Adrenal gland (tissue), 9 donors: ENCODE measurements at regions not wholly inside any gene's neighbourhood (a gene's known extent, or its start where the extent isn't known, plus 50 kb on each side); places are given as distances from the start of the nearest gene placed in this dataset.

Experiments
- DNase-seq, 7 donors: peaks; one replicate each; pipeline ENCODE4 v3.0.0-alpha.2; 2019 to 2020
- H3K27ac ChIP-seq, 5 donors: fragments of 200-600 bp; sonication (generic) in 4 of 5; 1 replicate in 3 of 5; 2 replicates in 2 of 5; pipeline versions ENCODE4 v1.5.1 to v1.8.0; 2016 to 2020; ENCODE audit warnings: mild to moderate bottlenecking in 1 of 5
- H3K27me3 ChIP-seq: fragments of 200-600 bp; 2 replicates; pipeline ENCODE4 v1.8.0; 2021
- H3K36me3 ChIP-seq, 2 donors: fragments of 200-600 bp; replicated peaks in 1 of 2; 1 replicate in 1 of 2; 2 replicates in 1 of 2; pipeline versions ENCODE4 v1.5.1 to v1.8.0; 2018 to 2022
- H3K4me1 ChIP-seq, 2 donors: fragments of 200-600 bp; replicated peaks in 1 of 2; 1 replicate in 1 of 2; 2 replicates in 1 of 2; pipeline versions ENCODE4 v1.5.1 to v1.8.0; 2018 to 2021
- H3K4me3 ChIP-seq, 4 donors: fragments of 200-600 bp; sonication (generic) in 3 of 4; one replicate each; pipeline ENCODE4 v1.5.1; 2016 to 2018
- H3K9me3 ChIP-seq, 3 donors: fragments of 200-600 bp; sonication (generic) in 1 of 3; replicated peaks in 1 of 3; 1 replicate in 2 of 3; 2 replicates in 1 of 3; pipeline versions ENCODE4 v1.5.1 to v1.8.0; 2016 to 2021
- CTCF ChIP-seq, 6 experiments: fragments of 450-650 bp in 4 of 6; fragments of 200-600 bp in 2 of 6; sonication (generic) in 1 of 6; IDR thresholded peaks; 1 replicate in 5 of 6; 2 replicates in 1 of 6; pipeline versions ENCODE4 v1.5.1 to v1.8.0; 2016 to 2021; ENCODE audit warnings: antibody characterized with exemption in 6 of 6, mild to moderate bottlenecking in 2 of 6, moderate library complexity in 1 of 6
- POLR2A ChIP-seq, 2 donors: fragments of 450-650 bp; IDR thresholded peaks; one replicate each; pipeline ENCODE4 v1.6.1; 2017; ENCODE audit warnings: antibody characterized with exemption in 2 of 2, mild to moderate bottlenecking in 2 of 2, moderate library complexity in 1 of 2
- WGBS, 4 donors: extraction: QIAGEN DNeasy Blood & Tissue Kit in 2 of 4; methylation state at CpG; one replicate each; pipeline versions ENCODE4 v1.1.5 to v1.1.7; 2013 to 2017; 5-methylcytosine and 5-hydroxymethylcytosine counted together
- intact Hi-C, 2 donors: fragments of 100-400 bp; cut with DNase I; formaldehyde crosslinking; loops; one replicate each; pipeline versions ENCODE4 v1.14.1 to v1.15.0; 2022 to 2023
- donor health status: healthy with polysubstance abuse.
- donor health status: Bipolar disorder and iron deficiency.
- donor health status: DM: yes; HTN: yes; CAD: no.
- donor health status: DM: no; HTN: no; CAD: no.
- donor health status: DM: no; HTN: no; CAD: no.

GRCh38 chr4:170674176-170674575 is 584.4 kb upstream of the AADAT start:
- Histone ChIP-seq H3K27ac (no peak overlapping the region), H3K4me1 (no peaks in the 10 kb centered on the region), H3K27me3 (no peaks in the 10 kb centered on the region), H3K4me3 (no peak overlapping the region), H3K9me3 (no peaks in the 10 kb centered on the region), H3K36me3 (no peaks in the 10 kb centered on the region)
- no peak for DNase-seq
- TF ChIP-seq CTCF (IDR thresholded peaks at IDR 0.05) (no peak), POLR2A (IDR thresholded peaks at IDR 0.05) (no peak)
- WGBS, 4 donors: 81 to 94% (median 91%) methylated on average over 1 of the region's 1 CpG
- intact Hi-C loops: no loop called here

GRCh38 chr4:170672381-170672965 is 582.7 kb upstream of the AADAT start:
- 3 to 18% (median 8%) methylated on average over 1 of the region's 1 CpG for WGBS, 4 donors
- Histone ChIP-seq H3K4me3 (no peak overlapping the region), H3K27ac (no peak overlapping the region), H3K4me1 (no peaks in the 10 kb centered on the region), H3K27me3 (no peaks in the 10 kb centered on the region), H3K9me3 (no peaks in the 10 kb centered on the region), H3K36me3 (no peaks in the 10 kb centered on the region)
- intact Hi-C loops: no loop called here
- DNase-seq: no peak
- TF ChIP-seq CTCF (IDR thresholded peaks at IDR 0.05) (no peak), POLR2A (IDR thresholded peaks at IDR 0.05) (no peak)

GRCh38 chr4:170671171-170671570 is 581.4 kb upstream of the AADAT start:
- H3K36me3 ChIP-seq: no peaks in the 10 kb centered on the region
- no peak for DNase-seq
- H3K27ac ChIP-seq: no peak overlapping the region
- H3K4me3 ChIP-seq: no peak overlapping the region
- intact Hi-C loops: no loop called here
- H3K4me1 ChIP-seq: no peaks in the 10 kb centered on the region
- no peak for TF ChIP-seq CTCF (IDR thresholded peaks at IDR 0.05)
- TF ChIP-seq POLR2A (IDR thresholded peaks at IDR 0.05): no peak
- H3K27me3 ChIP-seq: no peaks in the 10 kb centered on the region
- WGBS, 4 donors: 41 to 89% (median 71%) methylated on average over 1 of the region's 1 CpG
- no peaks in the 10 kb centered on the region for H3K9me3 ChIP-seq

GRCh38 chr4:170667814-170668213 is 578.1 kb upstream of the AADAT start:
- Histone ChIP-seq H3K4me3 (no peak overlapping the region), H3K36me3 (no peaks in the 10 kb centered on the region), H3K4me1 (no peaks in the 10 kb centered on the region), H3K9me3 (no peaks in the 10 kb centered on the region), H3K27ac (no peak overlapping the region), H3K27me3 (no peaks in the 10 kb centered on the region)
- intact Hi-C loops: no loop called here
- no peak for TF ChIP-seq CTCF (IDR thresholded peaks at IDR 0.05)
- no peak for TF ChIP-seq POLR2A (IDR thresholded peaks at IDR 0.05)
- 65 to 82% (median 76%) methylated on average over 4 of the region's 4 CpGs for WGBS, 4 donors
- DNase-seq: no peak
